Stomach (tissue), 4 donors: ENCODE measurements at regions not wholly inside any gene's neighbourhood (a gene's known extent, or its start where the extent isn't known, plus 50 kb on each side); places are given as distances from the start of the nearest gene placed in this dataset.

ENCODE experiments used
- EP300 ChIP-seq: sonication (generic); formaldehyde crosslinking; IDR thresholded peaks from one replicate; pipeline ENCODE4 v1.6.1; 2017; ENCODE audit warnings: antibody characterized with exemption
- POLR2A ChIP-seq, 4 donors: fragments of 450-650 bp; IDR thresholded peaks; one replicate each; pipeline ENCODE4 v1.6.1; 2016; ENCODE audit warnings: antibody characterized with exemption in 4 of 4, control low read depth in 2 of 4, mild to moderate bottlenecking in 1 of 4, moderate library complexity in 1 of 4
- POLR2AphosphoS5 ChIP-seq, 3 donors: sonication (generic); formaldehyde crosslinking; IDR thresholded peaks; one replicate each; pipeline ENCODE4 v1.6.1; 2016; ENCODE audit warnings: antibody characterized with exemption in 3 of 3
- TF ChIP-seq, protein P1 (sequence below), 7 experiments: fragments of 450-650 bp in 4 of 7; fragments of 200-600 bp in 3 of 7; sonication (generic) in 3 of 7; IDR thresholded peaks; one replicate each; pipeline ENCODE4 v1.5.1; 2016 to 2019; ENCODE audit warnings: antibody characterized with exemption in 7 of 7, control low read depth in 2 of 7, mild to moderate bottlenecking in 1 of 7

DNA sequence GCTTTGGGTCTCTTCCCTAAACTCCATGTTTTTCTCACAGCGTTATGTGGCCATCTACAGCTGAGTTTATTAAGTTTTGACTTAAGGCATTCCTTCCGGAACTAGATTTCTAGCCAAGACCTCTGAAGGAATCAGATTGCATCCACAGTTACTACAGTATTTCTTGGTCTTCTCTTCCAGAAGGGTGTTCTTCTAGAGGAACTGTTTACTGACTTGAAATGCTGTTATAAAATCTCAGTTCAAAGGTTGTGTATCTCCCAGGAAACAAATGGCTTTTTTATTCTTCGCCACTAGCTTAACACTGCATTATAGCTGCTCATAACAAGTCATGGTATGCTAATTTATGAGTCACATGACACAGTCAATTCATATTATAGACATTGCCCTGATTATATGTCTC is 55.3 kb upstream of the RAD23B start:
- TF ChIP-seq, protein P1, sequence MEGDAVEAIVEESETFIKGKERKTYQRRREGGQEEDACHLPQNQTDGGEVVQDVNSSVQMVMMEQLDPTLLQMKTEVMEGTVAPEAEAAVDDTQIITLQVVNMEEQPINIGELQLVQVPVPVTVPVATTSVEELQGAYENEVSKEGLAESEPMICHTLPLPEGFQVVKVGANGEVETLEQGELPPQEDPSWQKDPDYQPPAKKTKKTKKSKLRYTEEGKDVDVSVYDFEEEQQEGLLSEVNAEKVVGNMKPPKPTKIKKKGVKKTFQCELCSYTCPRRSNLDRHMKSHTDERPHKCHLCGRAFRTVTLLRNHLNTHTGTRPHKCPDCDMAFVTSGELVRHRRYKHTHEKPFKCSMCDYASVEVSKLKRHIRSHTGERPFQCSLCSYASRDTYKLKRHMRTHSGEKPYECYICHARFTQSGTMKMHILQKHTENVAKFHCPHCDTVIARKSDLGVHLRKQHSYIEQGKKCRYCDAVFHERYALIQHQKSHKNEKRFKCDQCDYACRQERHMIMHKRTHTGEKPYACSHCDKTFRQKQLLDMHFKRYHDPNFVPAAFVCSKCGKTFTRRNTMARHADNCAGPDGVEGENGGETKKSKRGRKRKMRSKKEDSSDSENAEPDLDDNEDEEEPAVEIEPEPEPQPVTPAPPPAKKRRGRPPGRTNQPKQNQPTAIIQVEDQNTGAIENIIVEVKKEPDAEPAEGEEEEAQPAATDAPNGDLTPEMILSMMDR (IDR thresholded peaks at IDR 0.05), result no peak
- no peak for TF ChIP-seq POLR2A (IDR thresholded peaks at IDR 0.05)
- TF ChIP-seq POLR2AphosphoS5 (IDR thresholded peaks at IDR 0.05), result no peak
- TF ChIP-seq EP300, result no peak
